ENCODE measurements at regions not wholly inside any gene's neighbourhood (a gene's known extent, or its start where the extent isn't known, plus 50 kb on each side); places are given as distances from the start of the nearest gene placed in this dataset.

DNA sequence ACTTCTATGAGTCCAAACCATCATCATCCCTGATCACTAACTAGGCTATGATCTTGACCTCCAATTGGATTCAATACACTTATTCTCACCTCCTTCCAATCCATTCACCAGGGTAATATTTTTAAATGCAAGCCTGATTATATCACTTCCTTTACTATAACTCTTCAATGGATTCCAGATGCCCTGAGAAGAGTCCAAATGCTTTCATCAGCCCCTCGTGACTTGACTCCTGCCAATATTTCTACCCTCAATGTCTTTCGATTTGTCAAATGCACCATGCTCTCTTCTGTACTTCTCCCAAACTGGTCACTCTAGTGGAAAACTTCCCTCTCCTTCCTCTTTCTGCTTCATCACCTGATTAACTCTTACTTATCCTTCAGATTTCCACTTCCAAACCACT, 70.8 kb downstream of the CD164 start:
- TF ChIP-seq EZH2 (IDR thresholded peaks at IDR 0.05; ENCODE audit: low read length, unreplicated experiment): no peak
- TF ChIP-seq, protein P1, sequence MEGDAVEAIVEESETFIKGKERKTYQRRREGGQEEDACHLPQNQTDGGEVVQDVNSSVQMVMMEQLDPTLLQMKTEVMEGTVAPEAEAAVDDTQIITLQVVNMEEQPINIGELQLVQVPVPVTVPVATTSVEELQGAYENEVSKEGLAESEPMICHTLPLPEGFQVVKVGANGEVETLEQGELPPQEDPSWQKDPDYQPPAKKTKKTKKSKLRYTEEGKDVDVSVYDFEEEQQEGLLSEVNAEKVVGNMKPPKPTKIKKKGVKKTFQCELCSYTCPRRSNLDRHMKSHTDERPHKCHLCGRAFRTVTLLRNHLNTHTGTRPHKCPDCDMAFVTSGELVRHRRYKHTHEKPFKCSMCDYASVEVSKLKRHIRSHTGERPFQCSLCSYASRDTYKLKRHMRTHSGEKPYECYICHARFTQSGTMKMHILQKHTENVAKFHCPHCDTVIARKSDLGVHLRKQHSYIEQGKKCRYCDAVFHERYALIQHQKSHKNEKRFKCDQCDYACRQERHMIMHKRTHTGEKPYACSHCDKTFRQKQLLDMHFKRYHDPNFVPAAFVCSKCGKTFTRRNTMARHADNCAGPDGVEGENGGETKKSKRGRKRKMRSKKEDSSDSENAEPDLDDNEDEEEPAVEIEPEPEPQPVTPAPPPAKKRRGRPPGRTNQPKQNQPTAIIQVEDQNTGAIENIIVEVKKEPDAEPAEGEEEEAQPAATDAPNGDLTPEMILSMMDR (conservative IDR thresholded peaks at IDR 0.05; ENCODE audit: low read depth, low read length): no peak
- TF ChIP-seq EZH2phosphoT487 (IDR thresholded peaks at IDR 0.05; ENCODE audit: borderline replicate concordance, low read length): no peak
- DNase-seq (no peak), ATAC-seq (no peak)
- H4K20me1 ChIP-seq (ENCODE audit: low read length): no peaks in the 10 kb centered on the region
- no peaks in the 10 kb centered on the region for H3K36me3 ChIP-seq (ENCODE audit: low read depth, low read length)
- peaks cover 6% of the 10 kb centered on the region for H3K4me1 ChIP-seq (ENCODE audit: insufficient read depth, low read length)
- ChIA-PET CTCF (no interaction called here), POLR2A (ENCODE audit: unreplicated experiment) (no interaction called here)
- no peak overlapping the region for H2AFZ ChIP-seq (ENCODE audit: low read length)
- BruUV-seq (replicated peaks): no TSS peak
- H3K79me2 ChIP-seq (ENCODE audit: low read length): no peaks in the 10 kb centered on the region
- H3K4me2 ChIP-seq (ENCODE audit: low read length): no peak overlapping the region
- intact Hi-C loops (cut with micrococcal nuclease): no loop called here
- H3K4me3 ChIP-seq (ENCODE audit: low read length): no peak overlapping the region
- no peaks in the 10 kb centered on the region for H3K9me2 ChIP-seq (replicated peaks; ENCODE audit: low read length)
- no peaks in the 10 kb centered on the region for H3F3A ChIP-seq (ENCODE audit: low read length, unreplicated experiment)
- no peaks in the 10 kb centered on the region for H3K9me3 ChIP-seq (ENCODE audit: low read length)
- no peak overlapping the region for H3K27ac ChIP-seq (ENCODE audit: low read length)
- no peaks in the 10 kb centered on the region for H3K27me3 ChIP-seq (ENCODE audit: low read length)
- H3K9ac ChIP-seq (ENCODE audit: low read length): no peak overlapping the region

DNA sequence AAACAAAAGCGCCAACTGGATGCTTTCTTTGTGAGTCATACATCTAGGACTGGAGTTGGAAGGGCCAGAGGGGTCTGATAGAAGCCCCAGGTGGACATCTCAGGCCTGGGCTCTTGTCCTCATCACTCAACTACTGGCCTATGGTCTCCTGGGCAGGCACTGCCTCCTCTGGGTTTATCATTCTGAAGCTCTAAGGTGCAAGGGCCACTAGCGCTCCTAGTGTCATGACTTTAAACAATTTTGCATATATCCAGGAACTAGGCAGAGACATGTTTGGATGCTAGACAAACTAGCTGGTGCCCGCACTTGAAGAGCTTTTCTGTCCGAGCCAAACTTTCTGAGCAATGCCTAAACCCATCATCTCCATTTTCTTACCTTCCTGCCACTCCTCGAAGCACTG, 72.3 kb downstream of the CD164 start:
- ATAC-seq (no peak), DNase-seq (no peak)
- TF ChIP-seq EZH2phosphoT487 (IDR thresholded peaks at IDR 0.05; ENCODE audit: borderline replicate concordance, low read length) (no peak), EZH2 (IDR thresholded peaks at IDR 0.05; ENCODE audit: low read length, unreplicated experiment) (no peak)
- TF ChIP-seq, protein P1 (conservative IDR thresholded peaks at IDR 0.05; ENCODE audit: low read depth, low read length): no peak
- intact Hi-C loops (cut with micrococcal nuclease): no loop called here
- Histone ChIP-seq H3K9ac (ENCODE audit: low read length) (no peak overlapping the region), H3K4me1 (ENCODE audit: insufficient read depth, low read length) (peaks cover 6% of the 10 kb centered on the region), H3K79me2 (ENCODE audit: low read length) (no peaks in the 10 kb centered on the region), H3K36me3 (ENCODE audit: low read depth, low read length) (no peaks in the 10 kb centered on the region), H3K27me3 (ENCODE audit: low read length) (no peaks in the 10 kb centered on the region), H3K27ac (ENCODE audit: low read length) (no peak overlapping the region), H3K9me2 (replicated peaks; ENCODE audit: low read length) (no peaks in the 10 kb centered on the region), H2AFZ (ENCODE audit: low read length) (no peak overlapping the region), H3K4me2 (ENCODE audit: low read length) (no peak overlapping the region), H4K20me1 (ENCODE audit: low read length) (no peaks in the 10 kb centered on the region), H3F3A (ENCODE audit: low read length, unreplicated experiment) (no peaks in the 10 kb centered on the region), H3K9me3 (ENCODE audit: low read length) (no peaks in the 10 kb centered on the region), H3K4me3 (ENCODE audit: low read length) (no peak overlapping the region)
- POLR2A ChIA-PET (ENCODE audit: unreplicated experiment): no interaction called here
- BruUV-seq (replicated peaks): no TSS peak
- CTCF ChIA-PET: no interaction called here

DNA sequence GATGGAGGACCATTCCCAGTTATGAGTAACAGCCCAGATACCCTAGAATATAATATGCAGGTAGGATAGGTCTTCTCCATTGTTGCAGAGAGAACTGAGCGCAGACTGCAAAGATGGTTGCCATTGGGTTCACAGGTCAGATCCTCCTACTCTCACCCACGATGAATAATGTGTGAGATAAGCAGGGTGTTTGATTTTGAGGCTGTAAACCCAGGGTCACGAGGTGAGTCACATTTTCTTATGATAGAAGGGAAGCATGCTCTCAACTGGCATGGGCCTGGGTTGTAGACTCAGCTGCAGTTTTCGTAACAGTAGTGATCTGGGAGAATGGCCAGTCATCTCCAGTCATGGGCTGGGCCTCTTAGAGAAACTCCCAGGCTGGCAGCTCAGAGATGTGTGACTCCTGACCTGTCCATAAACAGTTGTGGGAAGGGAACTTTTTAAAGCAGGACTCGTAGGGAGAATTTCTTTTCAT, 74.2 kb downstream of the CD164 start:
- DNase-seq (peak; percentile 60), ATAC-seq (peak; percentile 71)
- Histone ChIP-seq H3F3A (ENCODE audit: low read length, unreplicated experiment) (no peaks in the 10 kb centered on the region), H3K27ac (ENCODE audit: low read length) (0 out of 2 replicates have a peak overlapping the region, but pooled peaks have one; percentile 32), H3K4me2 (ENCODE audit: low read length) (no peak overlapping the region), H3K36me3 (ENCODE audit: low read depth, low read length) (no peaks in the 10 kb centered on the region), H3K9ac (ENCODE audit: low read length) (no peak overlapping the region), H3K27me3 (ENCODE audit: low read length) (no peaks in the 10 kb centered on the region), H3K4me3 (ENCODE audit: low read length) (no peak overlapping the region), H4K20me1 (ENCODE audit: low read length) (no peaks in the 10 kb centered on the region), H3K79me2 (ENCODE audit: low read length) (no peaks in the 10 kb centered on the region), H2AFZ (ENCODE audit: low read length) (no peak overlapping the region), H3K9me2 (replicated peaks; ENCODE audit: low read length) (no peaks in the 10 kb centered on the region), H3K9me3 (ENCODE audit: low read length) (no peaks in the 10 kb centered on the region), H3K4me1 (ENCODE audit: insufficient read depth, low read length) (peaks cover 6% of the 10 kb centered on the region)
- no TSS peak for BruUV-seq (replicated peaks)
- intact Hi-C loops (cut with micrococcal nuclease): no loop called here
- no peak for TF ChIP-seq EZH2 (IDR thresholded peaks at IDR 0.05; ENCODE audit: low read length, unreplicated experiment)
- ChIA-PET POLR2A (ENCODE audit: unreplicated experiment) (interaction anchor here (0.5 kb wide), 1 partner anchor 1047 kb away, joined by 3 read pairs; the partner anchor contains the start of gene SNX3), CTCF (no interaction called here)
